GM12872 (cell line): ENCODE measurements at regions not wholly inside any gene's neighbourhood (a gene's known extent, or its start where the extent isn't known, plus 50 kb on each side); places are given as distances from the start of the nearest gene placed in this dataset.

ENCODE experiments used
- CTCF ChIP-seq: IDR thresholded peaks from 3 replicates; pipeline ENCODE4 v1.5.1; 2011; ENCODE audit warnings: low read depth, mild to moderate bottlenecking, low read length, moderate library complexity; ENCODE audit not compliant: insufficient read depth

GRCh38 chr4:103482471-103482870, 237.3 kb downstream of the TACR3 start:
- TF ChIP-seq CTCF, result no peak

GRCh38 chr4:103478734-103479133, 241.1 kb downstream of the TACR3 start:
- no peak for TF ChIP-seq CTCF

GRCh38 chr4:103478210-103478609, 241.6 kb downstream of the TACR3 start:
- TF ChIP-seq CTCF, result no peak

- TF ChIP-seq CTCF, result no peak
These were observed 259.4 kb upstream of the CENPE start for GRCh38 chr4:103457566-103457965.

- no peak for TF ChIP-seq CTCF
These were observed 253.2 kb upstream of the CENPE start for GRCh38 chr4:103451341-103451740.

- TF ChIP-seq CTCF, result no peak
These were observed 252.6 kb upstream of the CENPE start for GRCh38 chr4:103450693-103451092.

GRCh38 chr4:103449296-103450023, 251.3 kb upstream of the CENPE start:
- TF ChIP-seq CTCF, result no peak
